Nephron progenitor cell (in vitro differentiated cells): ENCODE measurements at regions not wholly inside any gene's neighbourhood (a gene's known extent, or its start where the extent isn't known, plus 50 kb on each side); places are given as distances from the start of the nearest gene placed in this dataset.
"Not testable (repeated sequence)": the region's sequence is repeated elsewhere in the genome, so short reads cannot be mapped to it uniquely, and the experiment has no call there.

Experiments
- DNase-seq: peaks from one replicate; pipeline ENCODE4 v3.0.0; 2021
- H3K27ac Mint-ChIP-seq: 2 replicates; pipeline ENCODE4 v1.8.0; 2021; ENCODE audit warnings: mild to moderate bottlenecking, moderate library complexity, mixed read lengths
- H3K27me3 Mint-ChIP-seq: 2 replicates; pipeline ENCODE4 v1.8.0; 2021; ENCODE audit warnings: mild to moderate bottlenecking, low read depth, mixed read lengths; ENCODE audit not compliant: poor library complexity
- H3K36me3 Mint-ChIP-seq: 2 replicates; pipeline ENCODE4 v1.8.0; 2021; ENCODE audit warnings: low read depth, mixed read lengths
- H3K4me1 Mint-ChIP-seq: 2 replicates; pipeline ENCODE4 v1.8.0; 2021; ENCODE audit warnings: mixed read lengths
- H3K4me3 Mint-ChIP-seq: 2 replicates; pipeline ENCODE4 v1.8.0; 2021; ENCODE audit warnings: mild to moderate bottlenecking, moderate library complexity, mixed read lengths
- H3K9me3 Mint-ChIP-seq: 2 replicates; pipeline ENCODE4 v1.8.0; 2021; ENCODE audit warnings: mild to moderate bottlenecking, moderate library complexity, mixed read lengths
- CTCF ChIP-seq: fragments of 200-600 bp; sonication (generic); IDR thresholded peaks from 2 replicates; pipeline ENCODE4 v1.5.0; 2021; ENCODE audit warnings: antibody characterized with exemption

GRCh38 chr14:29982171-29982570 is 54.5 kb upstream of the PRKD1 start:
- Mint-ChIP-seq H3K27ac (no peak overlapping the region), H3K4me1 (no peaks in the 10 kb centered on the region), H3K4me3 (no peak overlapping the region), H3K9me3 (peaks cover 2% of the 10 kb centered on the region), H3K36me3 (no peaks in the 10 kb centered on the region), H3K27me3 (peaks cover 3% of the 10 kb centered on the region)
- no peak for TF ChIP-seq CTCF
- no peak for DNase-seq

- no peaks in the 10 kb centered on the region for H3K4me1 Mint-ChIP-seq
- H3K9me3 Mint-ChIP-seq = no peaks in the 10 kb centered on the region
- no peaks in the 10 kb centered on the region for H3K36me3 Mint-ChIP-seq
- no peak overlapping the region for H3K27ac Mint-ChIP-seq
- TF ChIP-seq CTCF = no peak
- no peak for DNase-seq
- H3K27me3 Mint-ChIP-seq = peaks cover 5% of the 10 kb centered on the region
- H3K4me3 Mint-ChIP-seq = no peak overlapping the region
Observed at GRCh38 chr14:29982993-29983392, 55.3 kb upstream of the PRKD1 start.

GRCh38 chr14:29990344-29990857 is 62.8 kb upstream of the PRKD1 start:
- DNase-seq, H3K36me3 Mint-ChIP-seq, H3K4me3 Mint-ChIP-seq, H3K27ac Mint-ChIP-seq, H3K27me3 Mint-ChIP-seq, H3K4me1 Mint-ChIP-seq, H3K9me3 Mint-ChIP-seq: not testable (repeated sequence)

GRCh38 chr14:29990993-29991392 is 63.3 kb upstream of the PRKD1 start:
- DNase-seq = no peak
- no peak overlapping the region for H3K4me3 Mint-ChIP-seq
- H3K36me3 Mint-ChIP-seq = no peaks in the 10 kb centered on the region
- no peaks in the 10 kb centered on the region for H3K4me1 Mint-ChIP-seq
- H3K9me3 Mint-ChIP-seq = no peaks in the 10 kb centered on the region
- no peak overlapping the region for H3K27ac Mint-ChIP-seq
- TF ChIP-seq CTCF = no peak
- H3K27me3 Mint-ChIP-seq = peaks cover 8% of the 10 kb centered on the region

- Mint-ChIP-seq H3K4me1 (no peaks in the 10 kb centered on the region), H3K4me3 (no peak overlapping the region), H3K27ac (no peak overlapping the region), H3K36me3 (no peaks in the 10 kb centered on the region), H3K27me3 (peaks cover 2% of the 10 kb centered on the region), H3K9me3 (no peaks in the 10 kb centered on the region)
- no peak for TF ChIP-seq CTCF
- DNase-seq = no peak
Observed at GRCh38 chr14:29993143-29993542, 65.5 kb upstream of the PRKD1 start.

GRCh38 chr14:29999013-29999539 is 71.4 kb upstream of the PRKD1 start:
- no peak overlapping the region for H3K27ac Mint-ChIP-seq
- peaks cover 2% of the 10 kb centered on the region for H3K27me3 Mint-ChIP-seq
- H3K36me3 Mint-ChIP-seq = no peaks in the 10 kb centered on the region
- no peak for DNase-seq
- H3K4me1 Mint-ChIP-seq = no peaks in the 10 kb centered on the region
- no peaks in the 10 kb centered on the region for H3K9me3 Mint-ChIP-seq
- no peak overlapping the region for H3K4me3 Mint-ChIP-seq
- TF ChIP-seq CTCF = no peak
